GM21529 (cell line): ENCODE measurements at regions not wholly inside any gene's neighbourhood (a gene's known extent, or its start where the extent isn't known, plus 50 kb on each side); places are given as distances from the start of the nearest gene placed in this dataset.

ENCODE experiments used
- ATAC-seq: cut with Tn5 transposase; IDR thresholded peaks from one replicate; pipeline ENCODE4 v1.9.1; 2021; ENCODE audit not compliant: unreplicated experiment

DNA sequence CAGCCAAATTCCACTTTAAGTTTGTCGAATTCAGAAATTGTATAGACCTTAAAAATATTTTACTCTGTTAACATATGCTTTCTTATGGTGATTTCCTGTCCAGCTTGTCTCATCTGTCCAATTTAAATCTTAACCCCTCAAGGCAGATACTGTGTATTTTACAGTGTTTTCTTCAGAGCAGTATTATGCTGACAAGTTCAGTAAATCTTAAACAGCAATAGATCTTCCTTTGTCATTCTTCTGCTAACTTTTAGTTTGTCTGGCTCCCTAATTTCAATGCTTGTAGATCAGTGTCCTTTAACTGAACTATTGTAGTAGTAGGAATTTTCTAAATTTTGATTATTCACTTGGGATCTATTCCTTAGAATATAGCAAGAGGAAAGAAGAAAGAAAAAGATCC lies 52.8 kb upstream of the MEIS1 start:
- ATAC-seq, result no peak

DNA sequence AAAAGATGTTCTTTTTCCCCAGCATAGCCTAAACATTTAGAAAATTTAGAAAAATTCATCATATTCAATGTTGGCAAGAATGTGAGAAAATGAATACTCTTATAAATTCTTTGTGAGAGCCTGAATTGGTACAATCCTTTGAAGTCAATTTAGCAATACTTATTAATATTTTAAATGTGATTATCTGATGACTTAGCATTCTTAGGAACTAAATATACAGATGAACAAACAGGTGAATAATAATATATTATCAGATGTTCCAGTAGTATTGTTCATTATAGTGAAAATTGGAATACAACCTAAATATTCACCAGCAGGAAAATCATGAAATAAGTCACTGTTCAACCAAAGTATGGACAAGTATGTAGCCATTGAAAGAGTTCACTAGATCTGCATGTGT lies 55.5 kb upstream of the MEIS1 start:
- no peak for ATAC-seq

DNA sequence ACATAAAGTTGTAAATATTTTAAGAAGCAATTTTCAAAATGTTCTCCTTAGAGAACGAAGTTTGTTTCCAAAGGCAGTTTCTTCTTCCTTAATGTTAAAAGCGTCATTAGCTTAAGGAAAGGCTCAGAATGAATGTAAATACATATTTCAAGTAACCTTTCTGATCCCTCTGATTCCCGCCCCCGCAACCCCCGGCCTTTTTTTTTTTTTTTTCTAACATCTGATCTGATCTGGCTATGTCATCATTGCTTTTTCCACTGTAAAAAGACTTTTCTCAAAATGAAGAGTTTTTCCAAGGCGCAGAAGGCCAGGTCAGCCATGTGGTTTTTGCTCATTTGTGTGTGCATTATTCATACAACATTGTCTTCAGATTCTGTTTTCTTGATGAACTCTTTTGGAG lies 57.1 kb upstream of the MEIS1 start:
- ATAC-seq, result no peak

DNA sequence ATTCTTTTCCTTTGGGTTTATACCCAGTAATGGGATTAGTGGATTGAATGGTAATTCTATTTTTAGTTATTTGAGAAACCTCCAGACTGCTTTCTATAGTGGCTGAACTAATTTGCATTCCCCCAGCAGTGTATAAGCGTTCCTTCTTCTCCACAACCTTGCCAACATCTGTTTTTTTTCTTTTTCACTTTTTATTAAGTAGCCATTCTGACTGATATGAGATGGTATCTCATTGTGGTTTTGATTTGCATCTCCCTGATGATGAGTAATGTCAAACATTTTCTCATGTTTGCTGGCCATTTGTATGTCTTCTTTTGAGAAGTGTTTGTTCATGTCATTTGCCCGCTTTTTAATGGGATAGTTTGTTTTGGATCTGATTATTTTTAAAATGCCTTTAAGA lies 64.1 kb upstream of the MEIS1 start:
- ATAC-seq, result no peak

DNA sequence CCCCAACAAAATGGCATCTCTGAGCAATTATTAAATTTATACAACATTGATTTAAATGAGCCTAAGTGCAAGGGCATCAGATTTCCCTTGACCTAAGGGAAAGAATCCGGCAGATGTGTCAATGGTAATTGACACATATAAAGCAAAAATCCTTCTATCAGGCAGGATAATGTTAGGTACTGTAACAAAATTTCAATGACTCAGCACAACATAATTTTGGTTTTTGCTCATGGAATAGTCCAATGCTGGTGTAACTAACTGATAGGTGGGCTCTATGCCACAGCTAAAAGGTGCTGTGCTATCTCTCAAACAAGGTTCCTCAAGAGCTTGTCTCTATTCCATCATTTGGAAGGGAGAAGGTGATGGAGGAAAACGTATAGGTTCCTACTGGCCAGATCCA lies 68.3 kb upstream of the MEIS1 start:
- no peak for ATAC-seq

DNA sequence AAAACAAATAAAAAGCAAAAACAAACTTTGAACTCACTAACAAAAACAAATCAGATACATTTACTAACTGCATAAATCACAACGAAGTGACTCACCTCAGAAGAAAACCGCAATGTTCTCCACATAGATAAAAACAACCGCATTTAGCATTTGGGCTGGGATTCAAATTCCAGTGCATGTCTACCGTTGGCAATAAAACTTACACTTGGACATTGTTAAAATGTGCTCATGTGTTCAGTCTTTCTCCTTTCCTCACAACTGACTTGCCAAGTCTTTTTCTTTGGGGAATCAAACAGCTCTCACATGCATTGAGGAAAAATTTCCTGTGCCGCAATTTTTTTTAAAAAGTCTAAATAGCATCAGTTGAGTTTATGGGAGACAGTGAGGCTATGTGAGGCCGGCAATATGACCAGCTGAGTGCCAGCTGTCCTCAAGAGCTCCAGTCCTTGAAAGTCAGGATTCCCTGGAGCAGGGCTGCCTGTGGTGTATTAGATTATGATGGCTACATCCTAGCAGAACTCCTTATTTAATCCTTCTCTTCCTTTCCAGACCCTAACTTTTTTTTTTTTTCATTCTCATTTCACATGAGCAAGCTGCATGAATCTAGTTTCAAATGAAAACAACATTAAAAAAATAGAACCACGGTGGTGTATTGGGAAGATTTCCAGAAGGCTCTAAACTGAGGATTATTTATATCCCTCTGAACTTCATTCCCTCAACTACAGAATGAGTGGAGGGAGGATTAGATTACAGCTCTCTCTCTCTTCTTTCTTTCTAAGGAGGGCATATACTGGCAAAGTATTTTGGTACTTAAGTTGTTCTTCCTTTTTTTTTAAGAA lies 70.2 kb upstream of the MEIS1 start:
- no peak for ATAC-seq

DNA sequence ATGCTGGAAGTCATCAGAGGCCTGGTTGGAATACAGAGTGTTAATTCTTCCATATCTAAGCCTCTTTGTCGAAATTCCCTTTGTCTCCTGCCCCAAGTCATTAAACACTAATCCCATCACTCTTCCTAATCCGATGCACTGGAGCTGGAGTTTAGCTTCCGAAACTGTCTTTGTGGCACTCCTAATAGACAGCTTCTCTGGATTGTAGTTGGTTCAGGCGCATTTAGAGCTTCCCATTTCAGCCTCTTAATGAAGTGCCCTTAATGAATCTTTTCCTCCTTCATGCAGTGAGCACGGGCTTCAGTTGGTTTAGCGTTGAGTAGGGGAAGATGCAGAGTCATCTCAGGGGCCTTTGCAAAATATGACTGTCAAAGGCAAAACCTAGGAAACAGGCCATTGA lies 72.2 kb upstream of the MEIS1 start:
- ATAC-seq, result no peak

DNA sequence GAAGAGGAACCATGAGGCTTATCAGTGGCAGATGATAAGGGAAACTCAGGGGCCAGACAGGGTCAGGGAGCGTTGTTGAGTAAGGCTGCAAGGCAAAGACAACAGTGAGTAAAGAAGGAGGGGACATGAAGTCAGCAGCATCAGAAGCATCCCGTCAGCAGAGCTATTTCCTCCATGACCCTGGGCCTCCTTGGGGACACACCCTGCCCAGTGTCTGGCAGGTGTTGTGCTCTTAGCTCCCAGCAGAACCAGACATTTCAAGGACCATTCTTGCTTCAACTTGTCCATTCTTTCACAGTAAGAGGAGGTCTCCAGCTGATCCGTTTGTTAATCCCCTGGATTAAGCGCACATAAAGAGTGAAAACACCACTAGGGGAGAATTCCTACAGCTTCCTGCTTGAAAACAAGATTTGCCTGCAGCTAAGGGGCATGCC lies 88.7 kb upstream of the MEIS1 start:
- ATAC-seq, result no peak

DNA sequence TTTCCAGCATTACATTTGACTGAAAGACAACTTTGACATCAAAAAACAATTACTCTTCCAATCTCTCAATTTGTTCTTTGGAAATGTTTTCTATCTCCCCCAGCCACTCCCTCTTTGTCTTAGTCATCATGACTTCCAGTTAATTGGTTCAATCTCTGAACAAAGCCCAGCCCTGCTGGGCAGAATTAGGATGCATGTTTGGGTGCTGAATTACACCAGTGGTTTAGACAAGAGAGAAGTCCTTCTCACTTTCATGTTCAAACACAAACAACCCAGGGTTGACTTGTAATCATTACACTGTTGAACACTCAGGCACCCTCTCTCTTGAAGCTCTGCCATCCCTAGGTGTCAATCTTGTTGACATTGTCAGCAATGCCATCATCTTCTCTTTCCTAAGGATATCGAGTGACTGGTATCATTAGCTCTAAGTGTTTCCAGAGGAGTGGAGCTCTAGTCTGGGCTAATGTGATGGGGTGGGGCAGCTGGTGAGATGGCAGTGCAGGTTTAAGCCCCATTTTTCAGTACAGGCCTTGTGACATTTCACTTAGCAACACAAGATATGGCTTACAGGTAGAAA lies 90.8 kb upstream of the MEIS1 start:
- no peak for ATAC-seq

DNA sequence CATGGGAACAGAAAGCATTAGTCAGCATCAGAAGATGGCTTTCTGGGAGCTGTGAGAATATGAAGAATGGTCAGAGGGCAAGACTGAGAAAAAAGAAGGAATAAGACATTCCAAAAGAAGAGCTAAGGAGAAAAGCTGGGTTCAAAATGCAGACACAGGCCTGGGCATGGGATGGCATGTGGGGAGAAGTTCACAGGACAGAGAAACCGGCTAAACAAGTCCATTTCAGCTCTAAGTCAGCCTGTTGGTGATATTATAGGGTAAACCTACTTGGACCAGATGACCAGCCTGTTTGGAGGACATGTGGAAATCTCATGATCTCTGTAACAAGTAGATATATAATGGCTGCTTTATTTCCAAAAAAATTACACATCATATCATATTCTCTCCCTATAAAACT lies 91.7 kb upstream of the MEIS1 start:
- no peak for ATAC-seq

DNA sequence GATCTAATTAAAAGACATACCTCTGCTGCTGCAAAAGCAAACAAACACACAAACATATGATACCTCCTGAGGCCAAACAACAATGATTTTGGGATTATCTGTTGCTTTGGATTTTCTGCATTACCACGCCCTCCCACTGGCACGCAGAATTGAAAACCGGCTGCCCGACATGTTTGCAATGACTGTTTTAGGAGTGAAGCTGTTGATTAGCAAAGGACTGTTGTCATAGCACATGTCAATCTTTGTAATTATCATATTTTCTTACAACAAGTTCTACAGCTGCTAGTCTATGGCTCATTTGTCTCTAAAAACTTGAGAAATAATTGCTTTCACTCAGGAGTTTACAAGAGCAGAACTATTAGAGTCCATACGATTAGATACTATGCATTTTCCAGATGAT lies 94.4 kb upstream of the MEIS1 start:
- no peak for ATAC-seq

DNA sequence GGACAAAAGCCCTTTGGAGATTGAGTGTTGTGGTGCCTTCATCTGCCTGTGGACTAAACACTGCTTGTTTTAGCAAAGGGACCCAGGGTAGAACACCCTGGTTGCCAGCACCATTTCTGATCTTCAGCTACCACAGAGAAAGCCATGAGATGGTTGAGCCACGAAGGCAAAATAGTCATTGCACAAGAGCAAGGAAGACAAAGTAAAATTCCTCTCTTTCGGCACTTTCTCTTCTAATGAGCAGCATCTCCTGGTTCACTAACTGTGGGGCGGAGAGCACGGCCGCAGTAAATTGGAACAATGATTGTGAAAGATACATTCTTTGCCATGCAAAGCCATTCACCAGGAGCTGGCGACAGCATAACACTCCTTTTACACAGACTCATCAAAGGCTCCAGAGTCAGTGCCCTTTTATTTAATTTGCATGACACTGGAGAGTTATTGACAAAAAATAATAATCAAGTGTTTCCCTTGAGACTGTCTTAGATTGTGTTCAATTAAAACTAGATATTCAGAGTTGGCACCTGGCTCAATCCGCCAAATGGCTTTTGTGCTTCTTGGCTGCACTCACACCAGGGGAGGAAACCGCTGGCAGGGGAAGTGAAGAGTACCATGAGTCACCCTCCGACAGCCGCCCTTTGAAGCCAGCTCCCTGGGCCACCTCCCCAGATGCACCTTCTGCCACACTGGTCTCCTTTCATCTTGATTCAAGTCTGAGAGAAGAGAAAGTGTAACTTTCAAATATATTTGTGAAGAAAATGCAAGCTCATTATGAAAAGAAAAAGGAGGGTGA lies 100.5 kb upstream of the MEIS1 start:
- ATAC-seq, result no peak

DNA sequence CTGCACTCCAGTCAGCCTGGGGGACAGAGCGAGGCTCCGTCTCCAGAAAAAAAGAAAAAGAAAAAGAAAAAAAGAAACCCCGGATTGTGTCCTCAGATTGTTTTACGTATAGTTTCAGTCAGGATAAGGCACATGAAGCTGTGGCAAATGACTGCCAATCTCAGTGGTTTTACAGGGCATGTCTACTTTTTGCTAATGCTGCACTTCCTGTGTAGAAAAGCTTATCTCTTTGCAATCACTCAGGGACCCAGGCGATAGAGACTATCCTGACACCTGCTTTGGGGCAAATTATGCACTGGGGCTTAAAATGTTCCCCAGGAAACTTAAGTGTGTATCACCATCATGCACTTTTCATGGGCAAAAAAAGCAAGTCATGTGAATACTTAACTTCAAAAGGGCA lies 103.7 kb upstream of the MEIS1 start:
- no peak for ATAC-seq

DNA sequence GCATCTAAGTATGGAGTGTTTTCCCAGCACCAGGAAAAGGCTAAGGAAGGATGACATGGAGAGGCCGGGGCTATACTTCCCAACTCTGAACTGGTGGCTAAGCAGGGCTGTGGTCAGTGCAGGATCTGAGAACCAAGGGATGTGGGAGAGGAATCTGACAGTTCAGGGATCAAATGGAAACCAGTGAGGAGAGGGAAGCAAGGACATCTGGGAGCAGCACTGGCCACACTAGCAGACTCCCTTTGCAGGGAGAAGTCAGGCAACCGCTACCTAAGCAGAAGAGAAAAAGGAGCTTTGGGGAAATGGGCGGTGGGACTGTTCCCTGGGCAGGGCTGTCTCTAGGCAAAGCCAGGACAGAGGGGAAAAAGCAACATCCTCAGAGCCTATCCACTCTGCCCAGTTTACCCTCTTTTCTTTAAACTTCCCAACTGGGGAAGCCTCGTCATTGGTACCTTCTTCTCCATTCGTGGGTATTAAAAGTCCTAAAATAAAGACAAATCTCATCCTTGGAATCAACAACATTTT lies 105.8 kb upstream of the MEIS1 start:
- ATAC-seq, result no peak

DNA sequence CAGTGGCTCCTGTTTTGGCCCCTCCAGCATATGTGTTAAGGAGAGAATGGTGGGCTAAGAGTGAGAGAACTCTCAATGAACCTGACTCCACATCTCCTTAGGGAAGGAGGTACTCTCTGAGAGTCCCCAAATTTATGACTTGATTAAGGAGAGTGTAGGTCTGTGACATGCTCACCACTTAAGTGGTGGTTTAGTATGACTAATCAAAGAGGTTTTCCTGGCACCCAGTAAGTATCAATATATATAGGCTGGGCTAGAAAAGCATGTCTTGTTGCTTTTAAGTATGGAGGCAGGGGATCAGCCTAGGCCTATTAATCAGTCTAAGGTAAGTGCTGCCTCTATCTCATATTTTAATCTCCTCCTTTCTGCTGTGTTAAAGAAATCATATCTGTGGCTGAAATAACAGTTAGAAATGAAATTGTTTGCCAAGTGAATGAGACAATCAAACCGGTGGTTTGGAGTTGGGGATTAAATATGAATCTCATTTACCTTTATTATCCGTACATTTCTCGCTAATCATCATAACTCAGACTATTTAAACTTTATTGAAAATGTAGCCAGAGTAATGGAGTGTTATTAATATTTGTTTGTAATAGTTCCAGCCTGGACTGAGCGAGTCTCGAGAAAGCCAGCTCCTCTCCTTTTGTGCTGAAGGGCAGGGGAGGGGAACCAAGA lies 107.7 kb upstream of the MEIS1 start:
- no peak for ATAC-seq

DNA sequence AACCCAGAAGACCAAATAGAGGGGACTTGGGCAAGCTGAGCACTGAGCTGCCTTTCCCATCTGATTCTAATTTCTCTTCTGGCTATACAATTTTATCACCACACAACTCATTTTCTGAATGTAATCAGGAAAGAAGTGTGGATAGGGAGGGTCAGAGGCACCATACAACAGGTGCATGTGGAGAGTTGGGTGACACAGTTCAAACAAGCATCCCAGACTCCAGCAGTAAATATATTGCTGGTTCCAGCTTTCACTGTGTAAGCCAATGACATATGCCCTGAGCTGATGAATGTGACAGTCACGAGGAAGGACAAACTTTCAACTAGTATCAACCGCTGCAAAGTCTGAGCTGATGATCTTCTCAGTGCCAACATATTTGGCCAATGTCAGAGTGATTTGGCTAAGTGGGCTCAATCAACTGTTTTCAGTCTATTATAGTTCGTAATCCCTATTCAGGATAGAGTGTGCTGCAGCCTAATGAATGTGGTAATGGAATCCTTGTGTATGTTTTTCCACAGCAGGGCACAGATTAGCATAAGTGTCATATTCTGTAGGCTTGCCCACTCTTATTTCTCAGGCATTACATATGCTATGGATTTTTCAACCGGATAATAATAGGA lies 109.9 kb upstream of the MEIS1 start:
- no peak for ATAC-seq

DNA sequence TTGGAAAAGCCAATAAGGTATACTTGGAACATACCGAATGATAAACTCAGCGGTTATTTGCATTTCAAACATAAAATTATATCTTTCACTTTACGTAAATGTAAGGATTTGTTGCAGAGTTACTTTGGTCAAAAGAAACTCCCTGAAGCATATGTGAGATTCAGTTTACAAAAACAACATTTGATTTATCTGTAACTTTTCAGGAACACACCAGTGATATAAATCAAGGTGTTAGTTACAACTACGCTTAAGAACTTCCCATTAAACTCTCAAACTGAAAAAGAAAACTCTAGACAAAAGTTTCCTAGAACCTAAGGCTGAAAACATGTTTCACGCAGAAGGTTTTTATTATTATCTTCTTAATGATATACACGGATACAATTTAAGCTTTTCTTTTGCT lies 110.6 kb upstream of the MEIS1 start:
- ATAC-seq, result no peak

DNA sequence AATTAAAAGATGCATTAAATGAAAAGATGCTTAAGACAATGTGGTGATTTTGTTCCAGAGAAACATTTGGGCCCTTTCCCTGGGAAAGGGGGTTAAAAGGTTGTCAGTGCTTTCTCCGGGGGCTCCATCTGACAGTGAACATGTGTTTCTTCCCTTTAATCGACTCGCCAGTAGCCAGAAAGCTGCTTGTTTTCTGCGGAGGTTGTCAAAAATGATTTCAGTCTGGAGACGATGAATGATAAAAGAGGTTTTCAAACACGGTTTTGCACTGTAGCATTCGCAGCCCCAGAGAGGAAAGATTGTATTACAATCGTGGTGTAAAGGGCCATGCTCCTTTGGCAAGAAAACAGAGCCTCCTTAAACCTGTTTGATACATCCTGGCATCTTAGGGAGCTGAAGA lies 111.5 kb upstream of the MEIS1 start:
- no peak for ATAC-seq

DNA sequence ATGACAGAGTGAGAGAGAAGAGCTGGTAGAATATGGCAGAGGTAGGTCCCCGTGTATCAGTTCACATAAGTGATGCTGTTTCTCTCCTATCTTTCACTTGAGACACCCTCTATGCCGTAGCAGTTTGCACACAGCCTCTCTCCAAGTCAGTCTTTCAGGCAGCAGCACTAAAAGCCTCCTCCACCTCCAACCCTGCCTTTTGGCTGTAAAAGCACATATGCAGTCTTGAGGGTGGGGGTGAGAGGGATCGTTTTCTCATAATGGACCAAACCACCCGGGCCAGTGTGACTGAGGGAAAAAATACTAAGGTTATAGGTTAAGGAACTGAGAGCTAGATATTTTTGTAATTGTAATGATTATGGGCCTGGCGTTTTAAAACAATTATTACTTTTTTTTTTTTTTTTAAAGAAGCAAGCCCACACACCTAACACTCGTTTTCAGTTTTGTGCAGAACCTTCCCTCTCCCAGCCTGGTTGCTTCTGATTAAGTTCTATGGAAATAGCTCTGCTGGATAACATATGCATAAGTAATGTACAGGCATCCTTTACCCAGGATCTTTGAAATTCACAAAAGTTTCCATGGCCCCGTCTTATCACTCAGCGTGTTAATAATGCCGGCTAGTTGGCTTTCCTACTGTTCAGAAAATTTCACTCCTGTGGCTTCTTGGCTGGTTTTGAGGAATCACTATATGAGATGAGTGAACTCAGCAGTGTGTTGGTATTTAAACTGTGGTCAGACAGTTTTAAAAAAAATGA lies 112.2 kb upstream of the MEIS1 start:
- no peak for ATAC-seq

DNA sequence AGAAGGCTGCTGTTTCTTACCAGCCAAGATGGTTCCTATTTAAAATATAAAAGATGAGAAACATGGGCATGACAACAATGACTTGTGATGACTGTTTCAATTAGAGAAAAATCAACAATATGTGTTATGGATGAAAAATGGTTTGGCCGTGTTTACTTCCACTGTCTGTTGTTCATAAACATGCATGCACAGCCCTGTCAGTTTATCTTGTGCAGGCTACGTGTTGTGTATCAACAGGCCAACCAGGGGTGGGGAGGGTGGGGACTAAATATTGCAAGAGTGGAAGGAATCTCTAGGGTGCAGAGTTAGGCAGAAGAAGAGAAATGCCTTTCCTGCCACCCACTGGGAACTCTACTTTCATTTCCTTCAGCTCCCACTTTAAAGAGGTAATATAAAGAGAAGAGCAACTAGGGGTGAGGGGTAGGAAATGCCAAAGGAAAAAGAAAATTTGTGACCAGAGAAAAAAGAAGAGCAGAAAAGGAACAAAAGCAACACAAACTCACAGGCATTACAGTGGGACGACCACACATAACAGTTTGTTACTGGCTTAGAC lies 116.8 kb upstream of the MEIS1 start:
- ATAC-seq, result no peak
